Esophagus muscularis mucosa (tissue), 4 donors: ENCODE measurements at regions not wholly inside any gene's neighbourhood (a gene's known extent, or its start where the extent isn't known, plus 50 kb on each side); places are given as distances from the start of the nearest gene placed in this dataset.

Experiments
- DNase-seq: peaks from one replicate; pipeline ENCODE4 v3.0.0-alpha.2; 2017; ENCODE audit errors: extremely low spot score
- H3K27ac ChIP-seq, 4 donors: fragments of 200-600 bp; sonication (generic); replicated peaks in 1 of 4; 1 replicate in 3 of 4; 2 replicates in 1 of 4; pipeline ENCODE4 v1.5.1; 2016 to 2019; ENCODE audit warnings: mild to moderate bottlenecking in 1 of 4
- H3K27me3 ChIP-seq, 4 donors: fragments of 200-600 bp; sonication (generic); one replicate each; pipeline versions ENCODE4 v1.5.1 to v1.6.0; 2016 to 2019
- H3K36me3 ChIP-seq, 4 donors: fragments of 200-600 bp; sonication (generic); one replicate each; pipeline ENCODE4 v1.5.1; 2016 to 2019
- H3K4me1 ChIP-seq, 4 donors: fragments of 200-600 bp; sonication (generic); one replicate each; pipeline ENCODE4 v1.5.1; 2016 to 2019
- H3K4me3 ChIP-seq, 4 donors: fragments of 200-600 bp; sonication (generic); 1 replicate in 2 of 4; 2 replicates in 2 of 4; pipeline ENCODE4 v1.5.1; 2016 to 2019; ENCODE audit warnings: mild to moderate bottlenecking in 4 of 4, moderate library complexity in 1 of 4
- H3K9me3 ChIP-seq, 4 donors: fragments of 200-600 bp; sonication (generic); 1 replicate in 3 of 4; 2 replicates in 1 of 4; pipeline ENCODE4 v1.5.1; 2016 to 2019
- EP300 ChIP-seq: sonication (generic); formaldehyde crosslinking; IDR thresholded peaks from one replicate; pipeline ENCODE4 v1.6.1; 2017; ENCODE audit warnings: antibody characterized with exemption
- POLR2A ChIP-seq: fragments of 450-650 bp; IDR thresholded peaks from one replicate; pipeline ENCODE4 v1.6.1; 2017; ENCODE audit warnings: antibody characterized with exemption, moderate library complexity, mild to moderate bottlenecking, low read depth
- POLR2AphosphoS5 ChIP-seq, 2 donors: sonication (generic); formaldehyde crosslinking; IDR thresholded peaks; one replicate each; pipeline ENCODE4 v1.6.1; 2017; ENCODE audit warnings: antibody characterized with exemption in 2 of 2
- WGBS: methylation state at CpG from one replicate; pipeline ENCODE4 v1.1.5; 2018; 5-methylcytosine and 5-hydroxymethylcytosine counted together
- intact Hi-C: fragments of 100-400 bp; cut with DNase I; formaldehyde crosslinking; loops from one replicate; pipeline ENCODE4 v1.15.1; 2023
- TF ChIP-seq, protein P1 (sequence below), 3 experiments: fragments of 200-600 bp in 2 of 3; fragments of 450-650 bp in 1 of 3; sonication (generic) in 2 of 3; IDR thresholded peaks; one replicate each; pipeline ENCODE4 v1.5.1; 2017 to 2019; ENCODE audit warnings: antibody characterized with exemption in 3 of 3, mild to moderate bottlenecking in 2 of 3, moderate library complexity in 1 of 3

DNA sequence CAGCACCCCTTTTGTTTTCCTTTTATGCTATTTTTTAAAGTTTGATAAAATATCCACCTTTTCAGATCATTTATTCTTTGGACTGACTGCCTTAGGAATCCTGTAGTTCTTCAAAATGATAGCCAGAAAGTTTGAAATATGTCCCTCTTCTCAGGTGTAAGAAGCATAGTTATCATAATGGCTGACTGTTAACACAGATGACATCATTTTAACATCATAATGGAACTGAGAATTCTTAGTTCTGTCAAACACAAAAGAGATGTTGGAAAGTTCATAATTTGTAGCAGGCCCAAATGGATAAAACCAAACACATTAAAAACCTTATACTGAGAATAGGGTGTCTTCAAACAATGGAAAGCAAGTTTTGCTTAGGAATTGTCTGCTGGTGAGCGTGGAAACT lies 1254.4 kb downstream of the ADGRL3 start:
- Histone ChIP-seq H3K27me3 (no peaks in the 10 kb centered on the region), H3K9me3 (no peaks in the 10 kb centered on the region), H3K36me3 (no peaks in the 10 kb centered on the region), H3K4me3 (no peak overlapping the region), H3K4me1 (no peaks in the 10 kb centered on the region), H3K27ac (no peak overlapping the region)
- TF ChIP-seq POLR2A = no peak
- intact Hi-C loops = no loop called here
- 94% methylated on average over 1 of the region's 1 CpG for WGBS
- DNase-seq = no peak

DNA sequence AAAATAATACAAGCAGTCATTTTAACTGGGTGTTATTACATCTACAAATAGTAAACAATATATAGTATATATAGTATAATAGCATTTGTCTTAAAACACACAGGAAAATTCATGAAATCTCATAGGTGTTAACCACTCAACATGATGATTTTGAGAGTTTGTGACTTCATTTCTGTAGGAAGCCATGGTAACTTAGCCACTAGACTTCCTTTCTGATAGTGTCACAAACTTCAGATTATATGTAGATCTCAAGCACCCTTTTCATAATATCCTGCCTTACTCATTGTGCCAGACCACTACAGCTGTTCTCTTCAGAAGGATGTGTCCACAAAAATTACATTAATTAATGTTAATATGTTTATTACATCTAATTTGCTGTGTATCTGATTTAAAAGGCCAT lies 1250.6 kb downstream of the ADGRL3 start:
- DNase-seq = no peak
- intact Hi-C loops = no loop called here
- H3K27me3 ChIP-seq = no peaks in the 10 kb centered on the region
- no peak overlapping the region for H3K4me3 ChIP-seq
- H3K27ac ChIP-seq = no peak overlapping the region
- TF ChIP-seq, protein P1, sequence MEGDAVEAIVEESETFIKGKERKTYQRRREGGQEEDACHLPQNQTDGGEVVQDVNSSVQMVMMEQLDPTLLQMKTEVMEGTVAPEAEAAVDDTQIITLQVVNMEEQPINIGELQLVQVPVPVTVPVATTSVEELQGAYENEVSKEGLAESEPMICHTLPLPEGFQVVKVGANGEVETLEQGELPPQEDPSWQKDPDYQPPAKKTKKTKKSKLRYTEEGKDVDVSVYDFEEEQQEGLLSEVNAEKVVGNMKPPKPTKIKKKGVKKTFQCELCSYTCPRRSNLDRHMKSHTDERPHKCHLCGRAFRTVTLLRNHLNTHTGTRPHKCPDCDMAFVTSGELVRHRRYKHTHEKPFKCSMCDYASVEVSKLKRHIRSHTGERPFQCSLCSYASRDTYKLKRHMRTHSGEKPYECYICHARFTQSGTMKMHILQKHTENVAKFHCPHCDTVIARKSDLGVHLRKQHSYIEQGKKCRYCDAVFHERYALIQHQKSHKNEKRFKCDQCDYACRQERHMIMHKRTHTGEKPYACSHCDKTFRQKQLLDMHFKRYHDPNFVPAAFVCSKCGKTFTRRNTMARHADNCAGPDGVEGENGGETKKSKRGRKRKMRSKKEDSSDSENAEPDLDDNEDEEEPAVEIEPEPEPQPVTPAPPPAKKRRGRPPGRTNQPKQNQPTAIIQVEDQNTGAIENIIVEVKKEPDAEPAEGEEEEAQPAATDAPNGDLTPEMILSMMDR (IDR thresholded peaks at IDR 0.05) = no peak
- no peak for TF ChIP-seq POLR2A
- TF ChIP-seq EP300 = no peak
- TF ChIP-seq POLR2AphosphoS5 (IDR thresholded peaks at IDR 0.05) = no peak
- H3K9me3 ChIP-seq = peaks cover 0 to 3% (median 0%) of the 10 kb centered on the region in 4 donors
- no peaks in the 10 kb centered on the region for H3K4me1 ChIP-seq
- no peaks in the 10 kb centered on the region for H3K36me3 ChIP-seq

DNA sequence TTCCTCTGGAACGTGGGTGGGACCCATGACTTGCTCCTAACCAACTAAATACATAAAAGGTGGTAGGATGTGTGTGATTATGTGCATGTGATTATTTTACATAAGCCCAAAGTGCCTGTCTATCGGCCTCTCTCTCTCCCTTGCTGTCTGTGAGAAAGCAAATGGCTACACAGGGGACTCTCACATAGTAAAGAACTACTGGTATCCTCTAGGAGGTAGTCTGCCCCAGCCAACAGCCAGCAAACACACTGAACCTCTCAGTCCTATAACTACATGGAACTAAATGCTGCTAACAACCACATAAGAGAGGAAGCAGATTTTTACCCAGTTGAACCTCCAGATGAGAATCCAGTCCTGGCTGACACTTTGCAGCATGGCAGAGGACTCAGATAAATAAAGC lies 1249.4 kb downstream of the ADGRL3 start:
- TF ChIP-seq, protein P1 (IDR thresholded peaks at IDR 0.05) = no peak
- TF ChIP-seq EP300 (no peak), POLR2A (no peak), POLR2AphosphoS5 (IDR thresholded peaks at IDR 0.05) (no peak)
- H3K27me3 ChIP-seq = no peaks in the 10 kb centered on the region
- H3K27ac ChIP-seq = no peak overlapping the region
- no peaks in the 10 kb centered on the region for H3K36me3 ChIP-seq
- intact Hi-C loops = no loop called here
- 63% methylated on average over 2 of the region's 2 CpGs for WGBS
- no peak for DNase-seq
- no peak overlapping the region for H3K4me3 ChIP-seq
- no peaks in the 10 kb centered on the region for H3K4me1 ChIP-seq
- peaks cover 0 to 3% (median 0%) of the 10 kb centered on the region in 4 donors for H3K9me3 ChIP-seq

DNA sequence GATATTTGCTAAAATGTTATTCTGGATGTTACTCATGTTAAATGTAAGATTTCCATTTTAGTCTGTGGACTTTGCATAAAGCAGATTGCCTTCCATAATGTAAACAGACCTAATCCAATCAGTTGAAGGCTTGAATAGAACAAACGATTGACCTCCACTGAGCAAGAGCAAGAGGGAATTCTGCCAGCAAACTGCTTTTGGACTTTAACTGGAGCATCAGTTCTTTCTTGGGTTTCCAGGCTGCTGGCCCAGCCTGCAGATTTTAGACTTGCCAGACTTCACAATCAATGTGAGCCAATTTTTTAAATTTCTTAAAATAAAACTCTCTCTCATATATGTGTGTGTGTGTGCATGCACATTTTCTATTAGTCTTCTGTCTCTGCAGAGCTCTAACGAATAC lies 1248.8 kb downstream of the ADGRL3 start:
- H3K9me3 ChIP-seq = peaks cover 0 to 3% (median 0%) of the 10 kb centered on the region in 4 donors
- TF ChIP-seq POLR2AphosphoS5 (IDR thresholded peaks at IDR 0.05) = no peak
- no peak for TF ChIP-seq EP300
- TF ChIP-seq POLR2A = no peak
- TF ChIP-seq, protein P1 (IDR thresholded peaks at IDR 0.05) = no peak
- DNase-seq = no peak
- WGBS = 52% methylated on average over 2 of the region's 2 CpGs
- H3K4me1 ChIP-seq = no peaks in the 10 kb centered on the region
- no peak overlapping the region for H3K27ac ChIP-seq
- H3K36me3 ChIP-seq = no peaks in the 10 kb centered on the region
- H3K27me3 ChIP-seq = no peaks in the 10 kb centered on the region
- H3K4me3 ChIP-seq = no peak overlapping the region
- intact Hi-C loops = no loop called here

DNA sequence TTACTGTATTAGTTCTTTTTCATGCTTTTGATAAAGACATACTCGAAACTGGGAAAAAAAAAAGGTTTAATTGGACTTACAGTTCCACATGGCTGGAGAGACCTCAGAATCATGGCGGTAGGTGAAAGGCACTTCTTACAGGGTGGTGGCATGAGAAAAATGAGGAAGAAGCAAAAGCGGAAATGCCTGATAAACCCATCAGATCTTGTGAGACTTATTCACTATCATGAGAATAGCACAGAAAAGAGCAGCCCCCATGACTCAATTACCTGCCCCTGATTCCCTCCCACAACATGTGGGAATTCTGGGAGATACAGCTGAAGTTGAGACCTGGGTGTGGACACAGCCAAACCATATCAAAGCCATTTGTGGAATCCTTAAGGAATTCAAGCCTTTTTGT lies 1238.9 kb downstream of the ADGRL3 start:
- 57% methylated on average over 3 of the region's 3 CpGs for WGBS
- H3K36me3 ChIP-seq = no peaks in the 10 kb centered on the region
- no peak overlapping the region for H3K4me3 ChIP-seq
- no peaks in the 10 kb centered on the region for H3K27me3 ChIP-seq
- no peak overlapping the region for H3K27ac ChIP-seq
- H3K9me3 ChIP-seq = peaks cover 0 to 11% (median 5%) of the 10 kb centered on the region in 4 donors
- DNase-seq = no peak
- no peaks in the 10 kb centered on the region for H3K4me1 ChIP-seq
- intact Hi-C loops = no loop called here
- TF ChIP-seq POLR2AphosphoS5 (IDR thresholded peaks at IDR 0.05) (no peak), POLR2A (no peak), EP300 (no peak)
- TF ChIP-seq, protein P1 (IDR thresholded peaks at IDR 0.05) = no peak
